ENCODE measurements at regions not wholly inside any gene's neighbourhood (a gene's known extent, or its start where the extent isn't known, plus 50 kb on each side); places are given as distances from the start of the nearest gene placed in this dataset.

DNA sequence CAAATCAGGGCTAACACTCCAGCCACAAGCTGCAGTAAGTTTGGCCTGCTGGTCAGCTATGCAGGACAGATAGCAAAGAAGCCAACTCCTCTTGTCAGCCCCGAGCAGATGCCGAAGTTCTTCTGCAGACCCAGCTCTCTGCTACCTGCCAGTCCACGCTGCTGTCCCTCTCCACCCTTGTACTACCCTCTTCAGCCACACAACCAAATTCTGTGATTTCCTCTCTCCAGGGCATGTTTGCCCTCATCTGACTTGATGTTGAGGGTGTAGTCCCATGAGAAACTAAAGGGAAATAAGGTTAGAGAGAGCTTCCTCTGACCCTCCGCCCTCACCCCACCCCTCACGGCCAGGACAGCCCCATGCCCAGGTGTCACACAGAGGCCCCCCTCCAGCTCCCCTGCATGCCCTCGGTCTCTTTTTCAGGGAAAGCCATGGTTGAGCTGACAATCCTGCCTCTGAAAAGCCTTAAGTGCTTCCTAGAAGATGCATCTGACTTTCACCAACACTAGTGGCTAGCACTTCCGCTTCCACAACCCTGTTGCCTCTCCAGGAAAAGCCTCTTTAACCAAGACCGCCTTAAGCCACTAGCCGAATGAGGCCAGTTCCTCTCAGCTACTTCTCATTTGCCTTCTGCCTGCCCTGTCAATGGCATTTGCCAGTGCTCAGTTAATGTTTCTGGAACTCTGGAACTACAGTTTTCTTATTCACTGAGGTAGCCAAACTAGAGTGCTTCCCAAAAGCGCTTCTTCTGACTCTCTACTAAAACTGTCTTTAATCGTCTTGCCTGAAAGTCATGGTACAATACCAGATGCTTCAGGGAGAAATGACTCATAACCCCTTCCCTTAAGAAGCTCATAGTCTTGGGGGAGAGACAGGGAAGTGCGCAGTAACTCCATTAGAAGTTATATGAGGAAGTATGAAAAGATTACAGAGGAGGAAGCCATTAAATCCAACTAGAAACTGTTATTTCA, 300.4 kb upstream of the STT3B start:
- Mint-ChIP-seq H3K27ac (peak overlapping the region; percentile 13; the same call in 1 of the 2 replicates), H3K4me3 (no peak overlapping the region), H3K4me1 (ENCODE audit: low read depth) (peaks cover 22% of the 10 kb centered on the region), H3K27me3 (ENCODE audit: insufficient read depth) (no peaks in the 10 kb centered on the region; the same call in none of the 2 replicates), H3K9me3 (no peaks in the 10 kb centered on the region), H3K36me3 (ENCODE audit: low read depth) (no peaks in the 10 kb centered on the region)
- DNase-seq: peak; percentile 39
- TF ChIP-seq, protein P1, sequence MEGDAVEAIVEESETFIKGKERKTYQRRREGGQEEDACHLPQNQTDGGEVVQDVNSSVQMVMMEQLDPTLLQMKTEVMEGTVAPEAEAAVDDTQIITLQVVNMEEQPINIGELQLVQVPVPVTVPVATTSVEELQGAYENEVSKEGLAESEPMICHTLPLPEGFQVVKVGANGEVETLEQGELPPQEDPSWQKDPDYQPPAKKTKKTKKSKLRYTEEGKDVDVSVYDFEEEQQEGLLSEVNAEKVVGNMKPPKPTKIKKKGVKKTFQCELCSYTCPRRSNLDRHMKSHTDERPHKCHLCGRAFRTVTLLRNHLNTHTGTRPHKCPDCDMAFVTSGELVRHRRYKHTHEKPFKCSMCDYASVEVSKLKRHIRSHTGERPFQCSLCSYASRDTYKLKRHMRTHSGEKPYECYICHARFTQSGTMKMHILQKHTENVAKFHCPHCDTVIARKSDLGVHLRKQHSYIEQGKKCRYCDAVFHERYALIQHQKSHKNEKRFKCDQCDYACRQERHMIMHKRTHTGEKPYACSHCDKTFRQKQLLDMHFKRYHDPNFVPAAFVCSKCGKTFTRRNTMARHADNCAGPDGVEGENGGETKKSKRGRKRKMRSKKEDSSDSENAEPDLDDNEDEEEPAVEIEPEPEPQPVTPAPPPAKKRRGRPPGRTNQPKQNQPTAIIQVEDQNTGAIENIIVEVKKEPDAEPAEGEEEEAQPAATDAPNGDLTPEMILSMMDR (IDR thresholded peaks at IDR 0.05): peak; percentile 10; the same call in 1 of the 2 replicates

DNA sequence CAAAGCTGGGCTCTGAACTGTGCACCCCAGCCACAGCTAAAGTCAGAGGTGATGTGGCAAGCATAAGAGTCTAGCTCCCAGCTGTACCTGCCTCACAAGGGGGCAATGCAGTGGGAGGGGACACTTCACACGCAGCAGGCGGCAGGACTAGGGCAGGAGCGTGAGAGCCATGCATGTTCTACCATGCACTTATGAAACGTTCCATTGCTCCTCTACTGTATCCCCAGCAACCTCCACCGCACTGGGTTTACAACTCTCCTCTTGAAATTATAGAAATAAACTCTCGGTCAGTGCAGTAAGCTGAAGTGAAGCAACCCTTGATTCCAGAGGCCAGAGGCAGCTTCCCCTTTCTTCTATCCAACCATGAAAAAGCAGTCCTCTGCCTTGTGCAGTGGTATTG, 298.6 kb upstream of the STT3B start:
- no peak overlapping the region for H3K27ac Mint-ChIP-seq
- H3K36me3 Mint-ChIP-seq (ENCODE audit: low read depth): no peaks in the 10 kb centered on the region
- no peak overlapping the region for H3K4me3 Mint-ChIP-seq
- no peak for DNase-seq
- TF ChIP-seq, protein P1 (IDR thresholded peaks at IDR 0.05): no peak
- H3K4me1 Mint-ChIP-seq (ENCODE audit: low read depth): peaks cover 22% of the 10 kb centered on the region
- H3K27me3 Mint-ChIP-seq (ENCODE audit: insufficient read depth): no peaks in the 10 kb centered on the region; the same call in none of the 2 replicates
- no peaks in the 10 kb centered on the region for H3K9me3 Mint-ChIP-seq

DNA sequence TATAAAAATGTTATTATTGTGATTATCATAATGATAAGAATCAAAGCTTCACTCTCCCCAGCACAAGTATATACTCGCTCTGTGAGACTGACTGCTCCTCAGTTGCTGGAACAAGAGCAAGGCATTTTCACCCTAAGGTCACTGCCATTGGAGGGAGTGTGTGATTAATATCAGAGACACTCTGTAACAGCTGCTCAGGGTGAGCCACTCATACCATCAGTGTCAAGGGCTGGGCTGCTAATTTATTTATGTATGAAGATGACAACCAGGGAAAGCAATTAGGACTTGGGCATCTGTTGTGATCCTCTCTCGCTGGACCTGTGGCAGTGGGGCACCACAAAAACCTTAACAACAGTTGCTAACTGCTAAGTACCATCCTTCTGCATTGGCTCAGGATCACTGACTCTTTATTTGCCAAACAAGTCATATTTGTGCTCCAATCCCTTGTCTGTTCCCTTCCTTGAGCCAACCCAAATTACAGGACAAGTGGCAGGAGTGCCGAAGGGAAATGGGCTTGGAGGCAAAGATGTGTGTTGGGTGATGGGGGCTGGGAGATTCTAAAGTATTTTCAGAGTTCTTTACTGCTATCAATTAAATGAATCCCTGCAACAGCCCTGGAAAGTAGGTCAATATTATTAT, 297.5 kb upstream of the STT3B start:
- no peak for DNase-seq
- Mint-ChIP-seq H3K27me3 (ENCODE audit: insufficient read depth) (no peaks in the 10 kb centered on the region; the same call in none of the 2 replicates), H3K4me3 (no peak overlapping the region), H3K4me1 (ENCODE audit: low read depth) (peaks cover 28% of the 10 kb centered on the region), H3K9me3 (no peaks in the 10 kb centered on the region), H3K27ac (no peak overlapping the region), H3K36me3 (ENCODE audit: low read depth) (no peaks in the 10 kb centered on the region)
- TF ChIP-seq, protein P1 (IDR thresholded peaks at IDR 0.05): no peak

DNA sequence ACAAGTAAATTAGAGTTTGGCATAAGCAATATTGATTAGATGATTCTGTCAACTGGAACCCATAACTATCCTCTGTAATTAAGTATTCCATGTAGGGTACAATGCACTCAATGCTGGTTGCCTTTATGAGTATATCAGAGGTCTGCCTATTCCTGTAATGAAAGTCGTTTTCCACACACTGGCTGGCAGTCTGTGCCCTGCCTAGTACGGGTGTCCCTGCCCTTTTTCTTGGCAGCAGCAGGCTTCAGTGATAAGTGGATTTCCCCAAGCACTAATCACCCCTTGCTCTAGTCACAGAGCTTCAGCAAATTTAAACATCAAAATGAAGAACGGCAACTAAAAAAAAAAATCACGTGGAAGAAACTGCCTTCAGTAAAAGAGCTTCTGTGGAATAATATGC, 294.8 kb upstream of the STT3B start:
- Mint-ChIP-seq H3K36me3 (ENCODE audit: low read depth) (no peaks in the 10 kb centered on the region), H3K4me1 (ENCODE audit: low read depth) (peaks cover 32% of the 10 kb centered on the region), H3K27me3 (ENCODE audit: insufficient read depth) (no peaks in the 10 kb centered on the region; the same call in none of the 2 replicates), H3K9me3 (no peaks in the 10 kb centered on the region), H3K27ac (no peak overlapping the region), H3K4me3 (no peak overlapping the region)
- TF ChIP-seq, protein P1 (IDR thresholded peaks at IDR 0.05): no peak
- no peak for DNase-seq

DNA sequence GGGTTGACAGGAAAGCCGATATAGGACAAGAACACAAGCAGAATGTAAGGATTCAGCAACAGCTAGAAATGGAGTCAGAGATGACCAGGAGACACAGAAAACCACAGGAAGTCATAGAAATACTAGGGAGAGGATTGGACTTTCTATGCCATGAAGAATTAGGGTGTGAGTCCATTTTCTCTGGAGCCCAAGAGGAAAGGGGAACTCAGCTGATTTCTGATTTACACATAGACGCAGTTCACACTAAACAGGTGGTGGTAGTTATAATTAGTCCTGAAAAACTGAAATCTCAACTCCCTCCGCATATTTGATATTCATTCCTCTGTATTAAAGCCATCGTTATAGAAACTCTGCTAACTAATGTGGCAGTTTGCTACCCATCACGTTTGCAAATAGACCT, 292.7 kb upstream of the STT3B start:
- DNase-seq: no peak
- Mint-ChIP-seq H3K4me3 (no peak overlapping the region), H3K27me3 (ENCODE audit: insufficient read depth) (no peaks in the 10 kb centered on the region; the same call in 1 of the 2 replicates), H3K36me3 (ENCODE audit: low read depth) (no peaks in the 10 kb centered on the region), H3K9me3 (no peaks in the 10 kb centered on the region), H3K4me1 (ENCODE audit: low read depth) (peaks cover 23% of the 10 kb centered on the region), H3K27ac (no peak overlapping the region)
- TF ChIP-seq, protein P1 (IDR thresholded peaks at IDR 0.05): no peak
